ENCODE measurements at regions not wholly inside any gene's neighbourhood (a gene's known extent, or its start where the extent isn't known, plus 50 kb on each side); places are given as distances from the start of the nearest gene placed in this dataset.

- H3K4me3 ChIP-seq (ENCODE audit: low read length), result no peak overlapping the region
- no peak for DNase-seq (ENCODE audit: low read depth)
- TF ChIP-seq CTCF (IDR thresholded peaks at IDR 0.05; ENCODE audit: insufficient read depth, low read depth, low read length, missing control alignments), result no peak
Observed at GRCh38 chr13:64457976-64458375, 2772.2 kb downstream of the PCDH9 start.

DNA sequence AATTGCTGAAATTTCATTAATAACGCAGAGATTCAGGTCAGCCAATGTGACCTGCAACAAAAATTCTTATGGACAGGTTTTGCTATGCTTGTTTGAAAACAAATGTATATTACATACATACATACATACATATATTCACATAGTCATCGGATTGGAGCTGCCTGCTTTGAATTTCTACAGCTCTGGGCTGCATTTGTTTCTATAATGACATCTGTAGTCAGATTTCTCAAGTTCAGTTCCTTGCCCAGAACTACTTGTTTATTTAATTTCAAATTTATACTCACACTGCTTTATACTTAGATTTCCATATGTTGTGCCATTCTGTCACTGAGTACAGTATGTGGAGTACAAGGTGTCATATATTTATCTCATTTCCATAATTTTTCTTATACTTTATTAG is 2775.0 kb downstream of the PCDH9 start:
- H3K4me3 ChIP-seq (ENCODE audit: low read length), result no peak overlapping the region
- no peak for TF ChIP-seq CTCF (IDR thresholded peaks at IDR 0.05; ENCODE audit: insufficient read depth, low read depth, low read length, missing control alignments)
- no peak for DNase-seq (ENCODE audit: low read depth)

DNA sequence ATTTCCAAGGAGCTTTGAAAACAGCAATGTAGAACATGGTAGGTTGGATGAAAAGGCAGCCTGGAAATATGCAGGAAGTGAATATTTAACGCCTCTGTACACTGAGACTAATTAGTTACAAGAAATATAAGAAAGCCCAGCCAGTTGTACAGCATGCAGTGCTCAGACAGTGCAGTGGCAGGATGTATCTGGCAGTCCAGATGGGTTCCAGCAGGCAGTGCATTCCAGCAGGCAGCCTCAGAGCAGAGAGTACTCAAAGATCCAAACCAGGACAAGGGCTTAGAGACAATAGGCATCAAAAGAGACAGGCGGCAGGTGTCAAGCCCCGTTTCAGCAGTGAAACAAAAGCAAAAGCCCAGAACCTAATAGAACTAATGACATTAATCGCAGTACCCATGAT is 2776.3 kb downstream of the PCDH9 start:
- no peak overlapping the region for H3K4me3 ChIP-seq (ENCODE audit: low read length)
- no peak for TF ChIP-seq CTCF (IDR thresholded peaks at IDR 0.05; ENCODE audit: insufficient read depth, low read depth, low read length, missing control alignments)
- no peak for DNase-seq (ENCODE audit: low read depth)

DNA sequence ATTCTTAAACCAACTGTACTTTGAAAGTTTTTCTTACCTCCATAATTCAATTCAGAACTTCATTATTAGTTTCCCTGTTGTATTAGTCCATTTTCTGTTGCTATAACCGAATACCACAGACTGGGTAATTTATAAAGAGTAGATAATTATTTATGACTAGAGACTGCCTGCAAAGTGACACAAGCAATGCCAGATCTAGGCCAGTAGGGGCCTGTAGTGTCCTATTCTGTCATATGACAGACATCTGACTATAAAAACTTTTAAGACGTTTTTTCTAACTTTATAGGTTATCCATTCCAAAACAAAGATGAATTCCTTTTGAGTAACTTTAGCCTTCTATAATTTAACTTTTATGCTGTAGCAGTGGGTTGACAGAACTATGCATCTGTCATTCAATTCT is 2783.8 kb downstream of the PCDH9 start:
- peak; percentile 68 for TF ChIP-seq CTCF (IDR thresholded peaks at IDR 0.05; ENCODE audit: insufficient read depth, low read depth, low read length, missing control alignments)
- no peak overlapping the region for H3K4me3 ChIP-seq (ENCODE audit: low read length)
- peak; percentile 40 for DNase-seq (ENCODE audit: low read depth)

- TF ChIP-seq CTCF (IDR thresholded peaks at IDR 0.05; ENCODE audit: insufficient read depth, low read depth, low read length, missing control alignments), result no peak
- no peak for DNase-seq (ENCODE audit: low read depth)
- no peak overlapping the region for H3K4me3 ChIP-seq (ENCODE audit: low read length)
Observed at GRCh38 chr13:64441740-64442139, 2788.4 kb downstream of the PCDH9 start.

- TF ChIP-seq CTCF (IDR thresholded peaks at IDR 0.05; ENCODE audit: insufficient read depth, low read depth, low read length, missing control alignments), result no peak
- DNase-seq (ENCODE audit: low read depth), result no peak
- no peak overlapping the region for H3K4me3 ChIP-seq (ENCODE audit: low read length)
Observed at GRCh38 chr13:64438084-64438483, 2792.1 kb downstream of the PCDH9 start.

- TF ChIP-seq CTCF (IDR thresholded peaks at IDR 0.05; ENCODE audit: insufficient read depth, low read depth, low read length, missing control alignments), result no peak
- DNase-seq (ENCODE audit: low read depth), result no peak
- H3K4me3 ChIP-seq (ENCODE audit: low read length), result no peak overlapping the region
Observed at GRCh38 chr13:64429691-64430090, 2800.4 kb downstream of the PCDH9 start.

Measured in epithelial cell of esophagus (primary cell).